ENCODE measurements at regions not wholly inside any gene's neighbourhood (a gene's known extent, or its start where the extent isn't known, plus 50 kb on each side); places are given as distances from the start of the nearest gene placed in this dataset.

GRCh38 chr10:131031346-131031745 is 280.2 kb downstream of the TCERG1L start:
- no peak for TF ChIP-seq POLR2A (IDR thresholded peaks at IDR 0.05)
- TF ChIP-seq CTCF (IDR thresholded peaks at IDR 0.05), result no peak
- TF ChIP-seq EP300 (IDR thresholded peaks at IDR 0.05), result no peak
- TF ChIP-seq POLR2AphosphoS5 (IDR thresholded peaks at IDR 0.05), result no peak
